PC-9 (cell line): ENCODE measurements at regions not wholly inside any gene's neighbourhood (a gene's known extent, or its start where the extent isn't known, plus 50 kb on each side); places are given as distances from the start of the nearest gene placed in this dataset.

Source experiments
- BruUV-seq: library from RNA; stranded (reverse); fragments of 400-500 nt; replicated peaks from 2 replicates; lab custom pipeline; 2021; lab: Mats Ljungman, UMichigan
- CTCF ChIA-PET: fragments of 300-600 bp; sonication (Branson Sonifier 250); formaldehyde crosslinking; loops from one replicate; lab custom pipeline; 2022; ENCODE audit warnings: antibody characterized with exemption; lab: Charles Lee
- POLR2A ChIA-PET: fragments of 300-600 bp; sonication (Branson Sonifier 250); formaldehyde crosslinking; loops from one replicate; lab custom pipeline; 2022; ENCODE audit warnings: antibody characterized with exemption; ENCODE audit not compliant: unreplicated experiment; lab: Charles Lee
- DNase-seq, 2 experiments: peaks; one replicate each; pipeline versions ENCODE4 v3.0.0 to v3.0.0-alpha.2; 2015 to 2022; ENCODE audit warnings: mixed read lengths in 1 of 2
- H2AFZ ChIP-seq: fragments of 200-600 bp; sonication (generic); 2 replicates; pipeline ENCODE4 v1.8.1; 2017; ENCODE audit warnings: antibody characterized with exemption
- H3F3A ChIP-seq: fragments of 200-600 bp; sonication (generic); 2 replicates; pipeline ENCODE4 v1.8.1; 2017; ENCODE audit warnings: antibody characterized with exemption, mild to moderate bottlenecking, low read depth; ENCODE audit not compliant: insufficient read depth
- H3K27ac ChIP-seq: fragments of 200-600 bp; sonication (generic); 2 replicates; pipeline ENCODE4 v1.6.1; 2016; ENCODE audit warnings: mixed run types
- H3K27me3 ChIP-seq: fragments of 200-600 bp; sonication (generic); 2 replicates; pipeline ENCODE4 v1.6.1; 2016; ENCODE audit warnings: low read depth, mixed run types; ENCODE audit not compliant: insufficient read depth
- H3K36me3 ChIP-seq: fragments of 200-600 bp; sonication (generic); 2 replicates; pipeline ENCODE4 v1.6.1; 2016; ENCODE audit warnings: low read depth, mixed run types
- H3K4me1 ChIP-seq: fragments of 200-600 bp; sonication (generic); replicated peaks from 2 replicates; pipeline ENCODE4 v1.6.1; 2016; ENCODE audit warnings: mixed run types; ENCODE audit not compliant: insufficient read depth
- H3K4me2 ChIP-seq: fragments of 200-600 bp; sonication (generic); 2 replicates; pipeline ENCODE4 v1.6.1; 2017; ENCODE audit warnings: mixed run types
- H3K4me3 ChIP-seq: fragments of 200-600 bp; sonication (generic); 2 replicates; pipeline ENCODE4 v1.6.1; 2016; ENCODE audit warnings: mixed run types
- H3K79me2 ChIP-seq: fragments of 200-600 bp; sonication (generic); 2 replicates; pipeline ENCODE4 v1.6.1; 2017; ENCODE audit warnings: low read depth, mixed run types
- H3K9me2 ChIP-seq: fragments of 200-600 bp; sonication (generic); 2 replicates; pipeline ENCODE4 v1.8.1; 2017; ENCODE audit warnings: mild to moderate bottlenecking; ENCODE audit not compliant: insufficient read depth
- H3K9me3 ChIP-seq: fragments of 200-600 bp; sonication (generic); 2 replicates; pipeline ENCODE4 v1.8.1; 2016; ENCODE audit warnings: low read depth; ENCODE audit not compliant: insufficient read depth
- H4K20me1 ChIP-seq: fragments of 200-600 bp; sonication (generic); 2 replicates; pipeline ENCODE4 v1.8.1; 2017; ENCODE audit not compliant: insufficient read depth
- CTCF ChIP-seq: fragments of 200-600 bp; sonication (generic); conservative IDR thresholded peaks from 2 replicates; pipeline ENCODE4 v1.6.1; 2017; ENCODE audit warnings: mixed run types, antibody characterized with exemption, mild to moderate bottlenecking, moderate library complexity
- EZH2 ChIP-seq: fragments of 200-600 bp; sonication (generic); IDR thresholded peaks from 2 replicates; pipeline ENCODE4 v1.8.0; 2017; ENCODE audit warnings: antibody characterized with exemption, low read depth
- intact Hi-C: fragments of 100-400 bp; cut with micrococcal nuclease; formaldehyde crosslinking; loops from one replicate; pipeline ENCODE4 v1.10.0; 2022; ENCODE audit not compliant: unreplicated experiment

GRCh38 chr2:199685669-199686068 lies 165.3 kb downstream of the FTCDNL1 start:
- Histone ChIP-seq H4K20me1 (no peaks in the 10 kb centered on the region), H3K79me2 (no peaks in the 10 kb centered on the region), H3K9me2 (no peaks in the 10 kb centered on the region), H3K9me3 (no peaks in the 10 kb centered on the region), H3K4me1 (no peaks in the 10 kb centered on the region), H3K27me3 (0 out of 2 replicates have a peak, but pooled peaks cover 3% of the 10 kb centered on the region), H3K4me2 (no peak overlapping the region), H3F3A (no peaks in the 10 kb centered on the region), H3K36me3 (no peaks in the 10 kb centered on the region), H3K27ac (no peak overlapping the region), H2AFZ (no peak overlapping the region), H3K4me3 (no peak overlapping the region)
- no peak for DNase-seq
- ChIA-PET POLR2A (no interaction called here), CTCF (no interaction called here)
- no peak for TF ChIP-seq CTCF
- no peak for TF ChIP-seq EZH2
- no TSS peak for BruUV-seq
- intact Hi-C loops = no loop called here

GRCh38 chr2:199684832-199685231 lies 166.2 kb downstream of the FTCDNL1 start:
- Histone ChIP-seq H3K36me3 (no peaks in the 10 kb centered on the region), H3K9me3 (no peaks in the 10 kb centered on the region), H4K20me1 (no peaks in the 10 kb centered on the region), H3K27me3 (0 out of 2 replicates have a peak, but pooled peaks cover 3% of the 10 kb centered on the region), H3K4me3 (no peak overlapping the region), H3K4me1 (no peaks in the 10 kb centered on the region), H2AFZ (no peak overlapping the region), H3K27ac (no peak overlapping the region), H3K9me2 (no peaks in the 10 kb centered on the region), H3K4me2 (no peak overlapping the region), H3K79me2 (no peaks in the 10 kb centered on the region), H3F3A (no peaks in the 10 kb centered on the region)
- no TSS peak for BruUV-seq
- no peak for TF ChIP-seq CTCF
- ChIA-PET POLR2A (no interaction called here), CTCF (no interaction called here)
- intact Hi-C loops = no loop called here
- DNase-seq = no peak

GRCh38 chr2:199684168-199684567 lies 166.8 kb downstream of the FTCDNL1 start:
- H3K4me1 ChIP-seq = no peaks in the 10 kb centered on the region
- H4K20me1 ChIP-seq = no peaks in the 10 kb centered on the region
- no TSS peak for BruUV-seq
- H3K9me3 ChIP-seq = no peaks in the 10 kb centered on the region
- H3F3A ChIP-seq = no peaks in the 10 kb centered on the region
- no peaks in the 10 kb centered on the region for H3K36me3 ChIP-seq
- no peak overlapping the region for H3K4me3 ChIP-seq
- POLR2A ChIA-PET = interaction anchor here (0.5 kb wide), 1 partner anchor 228 kb away, joined by 3 read pairs; no protein-coding TSS in a partner anchor
- DNase-seq = no peak
- no peak overlapping the region for H3K4me2 ChIP-seq
- no peak overlapping the region for H3K27ac ChIP-seq
- intact Hi-C loops = no loop called here
- no peak overlapping the region for H2AFZ ChIP-seq
- CTCF ChIA-PET = no interaction called here
- TF ChIP-seq CTCF = peak; percentile 32; the same call in 1 of the 2 replicates
- TF ChIP-seq EZH2 = no peak
- 0 out of 2 replicates have a peak, but pooled peaks cover 3% of the 10 kb centered on the region for H3K27me3 ChIP-seq
- no peaks in the 10 kb centered on the region for H3K79me2 ChIP-seq
- H3K9me2 ChIP-seq = no peaks in the 10 kb centered on the region
